ENCODE measurements at regions not wholly inside any gene's neighbourhood (a gene's known extent, or its start where the extent isn't known, plus 50 kb on each side); places are given as distances from the start of the nearest gene placed in this dataset.
"Not testable (repeated sequence)": the region's sequence is repeated elsewhere in the genome, so short reads cannot be mapped to it uniquely, and the experiment has no call there.

DNA sequence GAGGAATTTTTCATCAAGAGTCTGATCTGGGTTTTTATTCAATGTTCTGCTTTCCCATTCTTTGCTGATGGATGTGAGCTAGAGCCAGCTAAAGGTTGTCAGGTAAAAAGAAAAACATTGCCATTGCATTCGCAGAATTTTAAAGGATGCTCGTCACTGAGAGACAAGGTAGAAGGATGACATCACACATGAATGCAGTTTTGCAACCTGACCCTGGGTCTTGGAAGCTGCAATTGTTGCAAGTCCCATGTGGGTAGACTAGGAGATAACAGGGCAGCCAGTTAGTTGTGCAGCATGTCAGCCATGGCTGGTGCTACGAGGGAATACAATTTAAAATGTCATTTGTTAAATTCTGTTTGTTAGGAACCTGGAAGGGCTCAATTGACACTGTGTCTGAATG, 73.9 kb upstream of the MXRA5 start:
- Histone ChIP-seq H3K4me2 (ENCODE audit: insufficient read depth, low read length) (no peak overlapping the region), H3K27ac (ENCODE audit: insufficient read depth, low read depth, low read length) (no peak overlapping the region), H3K9me3 (replicated peaks; ENCODE audit: control insufficient read depth, insufficient read depth, low read length) (no peaks in the 10 kb centered on the region), H3K4me3 (replicated peaks in 1 of 3; ENCODE audit: insufficient read depth in 1 of 3, low read depth in 1 of 3, low read length in 3 of 3) (no peak overlapping the region), H3K9ac (replicated peaks; ENCODE audit: extremely low read depth, insufficient read depth, low read length) (no peak overlapping the region), H3K4me1 (ENCODE audit: control insufficient read depth, extremely low read depth, insufficient read depth, low read length) (no peaks in the 10 kb centered on the region), H3K36me3 (ENCODE audit: control insufficient read depth in 2 of 2, extremely low read depth in 1 of 2, insufficient read depth in 2 of 2, low read length in 2 of 2) (no peaks in the 10 kb centered on the region), H3K9me1 (replicated peaks; ENCODE audit: control insufficient read depth, extremely low read depth, insufficient read depth, low read length) (no peaks in the 10 kb centered on the region), H2AFZ (ENCODE audit: low read depth, low read length) (no peak overlapping the region), H4K20me1 (replicated peaks; ENCODE audit: control insufficient read depth, extremely low read depth, insufficient read depth, low read length) (no peaks in the 10 kb centered on the region), H3K79me2 (ENCODE audit: control insufficient read depth, insufficient read depth, low read length) (no peaks in the 10 kb centered on the region), H3K27me3 (ENCODE audit: control insufficient read depth in 2 of 2, insufficient read depth in 2 of 2, low read length in 2 of 2) (no peaks in the 10 kb centered on the region)
- no peak for FAIRE-seq
- no peak for TF ChIP-seq MYC (IDR thresholded peaks at IDR 0.05; ENCODE audit: low read depth, low read length)
- no TSS peak for BruUV-seq (replicated peaks)
- POLR2A ChIA-PET: no interaction called here
- intact Hi-C loops (cut with micrococcal nuclease): no loop called here
- DNase-seq (ENCODE audit: low read depth, low spot score): no peak
- dilution Hi-C loops (cut with MboI; ENCODE audit: extremely low pct_ligation_motif_present, low sequenced_read_pairs): no loop called here
- CTCF ChIA-PET: no interaction called here

DNA sequence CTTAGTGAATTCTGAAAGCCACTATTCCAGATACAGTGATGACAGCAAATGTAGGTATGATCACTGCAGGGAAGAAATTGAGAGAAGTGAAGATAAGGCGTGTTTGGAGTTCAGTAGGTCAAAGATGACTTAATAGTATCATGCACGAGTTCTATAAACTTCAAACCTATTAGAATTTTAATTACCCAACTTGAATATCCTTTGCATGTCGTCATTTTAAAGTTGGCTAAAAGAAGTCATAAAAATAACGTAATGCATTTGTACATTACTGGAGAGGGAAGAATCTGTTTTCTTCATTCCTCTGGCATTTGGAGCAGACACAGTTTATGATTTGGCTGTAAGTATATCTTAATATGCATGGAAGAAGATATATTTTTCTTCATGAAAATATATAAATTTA, 68.6 kb upstream of the MXRA5 start:
- POLR2A ChIA-PET: no interaction called here
- intact Hi-C loops (cut with micrococcal nuclease): no loop called here
- FAIRE-seq: no peak

DNA sequence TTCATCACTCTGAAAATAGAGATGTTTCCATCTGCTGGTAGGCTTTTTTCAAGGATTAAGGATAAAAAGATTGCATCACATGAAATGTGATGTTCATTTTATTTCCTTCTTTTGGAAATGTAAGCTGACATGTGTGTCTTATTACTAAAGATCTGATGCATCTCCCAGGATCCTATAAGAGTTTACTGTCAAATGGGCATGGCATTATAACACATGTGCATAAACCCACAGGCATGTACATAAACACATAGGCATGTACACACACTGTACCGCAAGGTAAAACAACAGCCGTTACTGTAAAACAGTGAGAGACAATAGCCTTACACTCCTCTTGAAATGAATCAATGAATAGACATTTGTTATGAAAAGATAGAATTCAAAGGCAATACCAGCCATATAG, 65.2 kb upstream of the MXRA5 start:
- dilution Hi-C loops (cut with MboI; ENCODE audit: extremely low pct_ligation_motif_present, low sequenced_read_pairs); CTCF ChIA-PET: not testable (repeated sequence)

More for the DNA sequence above, 68.6 kb upstream of the MXRA5 start:
- TF ChIP-seq JUN (IDR thresholded peaks at IDR 0.05; ENCODE audit: borderline replicate concordance, insufficient read depth, insufficient read length, low read depth): no peak
- no peak for TF ChIP-seq FOS (IDR thresholded peaks at IDR 0.05; ENCODE audit: borderline replicate concordance, insufficient read depth, low read length)
- TF ChIP-seq, protein P1, sequence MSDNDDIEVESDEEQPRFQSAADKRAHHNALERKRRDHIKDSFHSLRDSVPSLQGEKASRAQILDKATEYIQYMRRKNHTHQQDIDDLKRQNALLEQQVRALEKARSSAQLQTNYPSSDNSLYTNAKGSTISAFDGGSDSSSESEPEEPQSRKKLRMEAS (IDR thresholded peaks at IDR 0.05; ENCODE audit: insufficient read depth, insufficient read length): no peak
- no peak for TF ChIP-seq GATA2 (IDR thresholded peaks at IDR 0.05; ENCODE audit: insufficient read depth, insufficient read length, low read depth, low read length)
- TF ChIP-seq POLR2AphosphoS5 (IDR thresholded peaks at IDR 0.05; ENCODE audit: insufficient read depth, low read depth, low read length): no peak
- TF ChIP-seq MYC (IDR thresholded peaks at IDR 0.05; ENCODE audit: low read depth, low read length): no peak
- no peak for TF ChIP-seq EZH2 (IDR thresholded peaks at IDR 0.05; ENCODE audit: borderline replicate concordance, low read depth, low read length, severe bottlenecking)
- TF ChIP-seq, protein P2, sequence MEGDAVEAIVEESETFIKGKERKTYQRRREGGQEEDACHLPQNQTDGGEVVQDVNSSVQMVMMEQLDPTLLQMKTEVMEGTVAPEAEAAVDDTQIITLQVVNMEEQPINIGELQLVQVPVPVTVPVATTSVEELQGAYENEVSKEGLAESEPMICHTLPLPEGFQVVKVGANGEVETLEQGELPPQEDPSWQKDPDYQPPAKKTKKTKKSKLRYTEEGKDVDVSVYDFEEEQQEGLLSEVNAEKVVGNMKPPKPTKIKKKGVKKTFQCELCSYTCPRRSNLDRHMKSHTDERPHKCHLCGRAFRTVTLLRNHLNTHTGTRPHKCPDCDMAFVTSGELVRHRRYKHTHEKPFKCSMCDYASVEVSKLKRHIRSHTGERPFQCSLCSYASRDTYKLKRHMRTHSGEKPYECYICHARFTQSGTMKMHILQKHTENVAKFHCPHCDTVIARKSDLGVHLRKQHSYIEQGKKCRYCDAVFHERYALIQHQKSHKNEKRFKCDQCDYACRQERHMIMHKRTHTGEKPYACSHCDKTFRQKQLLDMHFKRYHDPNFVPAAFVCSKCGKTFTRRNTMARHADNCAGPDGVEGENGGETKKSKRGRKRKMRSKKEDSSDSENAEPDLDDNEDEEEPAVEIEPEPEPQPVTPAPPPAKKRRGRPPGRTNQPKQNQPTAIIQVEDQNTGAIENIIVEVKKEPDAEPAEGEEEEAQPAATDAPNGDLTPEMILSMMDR (IDR thresholded peaks at IDR 0.05; ENCODE audit: extremely low read depth in 1 of 2, insufficient read depth in 1 of 2, low read depth in 1 of 2, low read length in 2 of 2): no peak
- TF ChIP-seq POLR2A (IDR thresholded peaks at IDR 0.05; ENCODE audit: low read depth, low read length): no peak
- H4K20me1 ChIP-seq (replicated peaks; ENCODE audit: control insufficient read depth, extremely low read depth, insufficient read depth, low read length): no peaks in the 10 kb centered on the region
- H3K27ac ChIP-seq (ENCODE audit: insufficient read depth, low read depth, low read length): no peak overlapping the region
- no peak overlapping the region for H3K4me2 ChIP-seq (ENCODE audit: insufficient read depth, low read length)
- H3K9ac ChIP-seq (replicated peaks; ENCODE audit: extremely low read depth, insufficient read depth, low read length): no peak overlapping the region
- no peaks in the 10 kb centered on the region for H3K27me3 ChIP-seq (ENCODE audit: control insufficient read depth in 2 of 2, insufficient read depth in 2 of 2, low read length in 2 of 2)
- no peak for DNase-seq (ENCODE audit: low read depth, low spot score)
- no peaks in the 10 kb centered on the region for H3K79me2 ChIP-seq (ENCODE audit: control insufficient read depth, insufficient read depth, low read length)
- H3K9me1 ChIP-seq (replicated peaks; ENCODE audit: control insufficient read depth, extremely low read depth, insufficient read depth, low read length): no peaks in the 10 kb centered on the region
- H2AFZ ChIP-seq (ENCODE audit: low read depth, low read length): no peak overlapping the region
- H3K9me3 ChIP-seq (replicated peaks; ENCODE audit: control insufficient read depth, insufficient read depth, low read length): no peaks in the 10 kb centered on the region
- H3K4me1 ChIP-seq (ENCODE audit: control insufficient read depth, extremely low read depth, insufficient read depth, low read length): no peaks in the 10 kb centered on the region
- H3K4me3 ChIP-seq (replicated peaks in 1 of 3; ENCODE audit: insufficient read depth in 1 of 3, low read depth in 1 of 3, low read length in 3 of 3): no peak overlapping the region
- dilution Hi-C loops (cut with MboI; ENCODE audit: extremely low pct_ligation_motif_present, low sequenced_read_pairs): no loop called here
- no peaks in the 10 kb centered on the region for H3K36me3 ChIP-seq (ENCODE audit: control insufficient read depth in 2 of 2, extremely low read depth in 1 of 2, insufficient read depth in 2 of 2, low read length in 2 of 2)
- BruUV-seq (replicated peaks): no TSS peak
- CTCF ChIA-PET: no interaction called here

More for the DNA sequence above, 65.2 kb upstream of the MXRA5 start:
- BruUV-seq (replicated peaks); H3K4me1 ChIP-seq (ENCODE audit: control insufficient read depth, extremely low read depth, insufficient read depth, low read length); H3K36me3 ChIP-seq (ENCODE audit: control insufficient read depth in 2 of 2, extremely low read depth in 1 of 2, insufficient read depth in 2 of 2, low read length in 2 of 2); H3K9me1 ChIP-seq (replicated peaks; ENCODE audit: control insufficient read depth, extremely low read depth, insufficient read depth, low read length); H3K9me3 ChIP-seq (replicated peaks; ENCODE audit: control insufficient read depth, insufficient read depth, low read length); H4K20me1 ChIP-seq (replicated peaks; ENCODE audit: control insufficient read depth, extremely low read depth, insufficient read depth, low read length); H3K9ac ChIP-seq (replicated peaks; ENCODE audit: extremely low read depth, insufficient read depth, low read length); FAIRE-seq; H3K27ac ChIP-seq (ENCODE audit: insufficient read depth, low read depth, low read length); H3K27me3 ChIP-seq (ENCODE audit: control insufficient read depth in 2 of 2, insufficient read depth in 2 of 2, low read length in 2 of 2); DNase-seq (ENCODE audit: low read depth, low spot score); H2AFZ ChIP-seq (ENCODE audit: low read depth, low read length); POLR2A ChIA-PET; H3K4me2 ChIP-seq (ENCODE audit: insufficient read depth, low read length); H3K79me2 ChIP-seq (ENCODE audit: control insufficient read depth, insufficient read depth, low read length); H3K4me3 ChIP-seq (replicated peaks in 1 of 3; ENCODE audit: insufficient read depth in 1 of 3, low read depth in 1 of 3, low read length in 3 of 3); intact Hi-C loops (cut with micrococcal nuclease): not testable (repeated sequence)
